OCI-LY3 (cell line): ENCODE measurements at regions not wholly inside any gene's neighbourhood (a gene's known extent, or its start where the extent isn't known, plus 50 kb on each side); places are given as distances from the start of the nearest gene placed in this dataset.

Source experiments
- CTCF ChIP-seq: fragments of 200-600, 300-600 bp; sonication (generic); IDR thresholded peaks from 2 replicates; pipeline ENCODE4 v1.5.1; 2014; ENCODE audit warnings: antibody characterized with exemption, low read length, low read depth
- EZH2phosphoT487 ChIP-seq: fragments of 200-600 bp; shearing (Covaris generic); IDR thresholded peaks from 2 replicates; pipeline ENCODE4 v1.6.1; 2018; ENCODE audit warnings: antibody characterized with exemption, mixed run types, low read depth

- TF ChIP-seq CTCF (no peak), EZH2phosphoT487 (no peak)
Observed at GRCh38 chr19:28257396-28257795, 955.6 kb downstream of the UQCRFS1 start.
